NCI-H446 treated with DMSO at 0.1 percent for 48 hours (cell line): ENCODE measurements at regions not wholly inside any gene's neighbourhood (a gene's known extent, or its start where the extent isn't known, plus 50 kb on each side); places are given as distances from the start of the nearest gene placed in this dataset.

Experiments
- DNase-seq: peaks from one replicate; lab custom pipeline; 2025; lab: John Stamatoyannopoulos, UW

GRCh38 chr4:62360156-62360545 lies 1160.0 kb downstream of the ADGRL3 start:
- no peak for DNase-seq

DNA sequence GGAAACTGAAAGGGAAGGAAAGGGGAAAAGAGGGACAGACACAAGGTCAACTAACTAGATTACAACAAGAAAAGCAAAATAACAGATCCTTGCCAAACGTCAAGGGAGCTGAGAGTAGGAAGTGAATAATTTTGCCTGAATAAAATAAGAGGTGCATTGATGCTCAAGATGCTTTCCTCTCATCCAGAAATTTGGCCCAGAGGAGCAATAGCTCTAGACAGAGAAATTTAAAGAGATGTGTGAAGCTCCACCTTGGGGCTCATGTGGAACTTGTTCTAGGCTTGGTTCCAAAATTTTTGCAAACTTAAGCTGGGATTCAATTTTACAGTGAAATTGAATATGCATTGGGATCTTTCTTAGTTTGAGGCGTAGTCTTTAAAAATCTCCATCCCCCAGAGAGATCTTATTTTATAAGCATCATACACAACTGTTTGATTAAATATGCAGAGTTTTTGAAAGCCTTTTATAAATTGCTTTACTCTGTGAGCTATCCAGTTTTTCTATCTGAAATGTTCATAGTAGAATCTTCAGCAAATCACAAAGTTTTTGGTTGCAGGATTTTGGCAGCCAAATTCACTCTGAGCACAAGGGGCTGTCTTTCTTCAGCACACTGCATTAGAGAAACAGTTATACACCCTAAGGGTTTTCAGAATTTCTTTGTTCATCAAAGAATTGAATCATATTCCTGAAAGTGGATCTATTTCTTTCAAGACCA lies 1159.5 kb downstream of the ADGRL3 start:
- DNase-seq, result no peak

DNA sequence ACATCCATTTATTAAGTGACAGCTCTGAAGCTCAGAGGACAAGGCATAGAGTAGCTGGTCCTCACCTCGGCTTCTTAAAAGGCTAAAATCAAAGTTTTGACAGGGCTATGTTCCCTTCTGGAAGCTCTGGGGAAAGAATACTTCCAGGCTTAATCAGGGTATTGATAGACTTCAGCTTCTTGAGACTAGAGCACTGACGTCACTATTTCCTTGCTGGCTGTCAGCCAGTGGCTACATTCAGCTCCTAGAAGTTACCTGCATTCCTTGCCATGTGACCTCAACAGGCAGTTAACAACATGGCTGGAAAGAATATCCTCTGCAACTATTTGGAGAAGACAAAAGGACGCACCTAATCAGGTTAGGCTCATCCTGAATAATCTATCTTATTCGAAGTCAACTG lies 1144.8 kb downstream of the ADGRL3 start:
- no peak for DNase-seq

GRCh38 chr4:62344474-62344873 lies 1144.3 kb downstream of the ADGRL3 start:
- no peak for DNase-seq

- no peak for DNase-seq
Observed at GRCh38 chr4:62342346-62342745, 1142.2 kb downstream of the ADGRL3 start.

GRCh38 chr4:62328526-62328925 lies 1128.4 kb downstream of the ADGRL3 start:
- no peak for DNase-seq

GRCh38 chr4:62327612-62328297 lies 1127.6 kb downstream of the ADGRL3 start:
- no peak for DNase-seq

- peak; percentile 92 for DNase-seq
Observed at GRCh38 chr4:62324215-62324614, 1124.1 kb downstream of the ADGRL3 start.

GRCh38 chr4:62320612-62321011 lies 1120.5 kb downstream of the ADGRL3 start:
- DNase-seq, result no peak

GRCh38 chr4:62302710-62303109 lies 1102.6 kb downstream of the ADGRL3 start:
- DNase-seq, result no peak

DNA sequence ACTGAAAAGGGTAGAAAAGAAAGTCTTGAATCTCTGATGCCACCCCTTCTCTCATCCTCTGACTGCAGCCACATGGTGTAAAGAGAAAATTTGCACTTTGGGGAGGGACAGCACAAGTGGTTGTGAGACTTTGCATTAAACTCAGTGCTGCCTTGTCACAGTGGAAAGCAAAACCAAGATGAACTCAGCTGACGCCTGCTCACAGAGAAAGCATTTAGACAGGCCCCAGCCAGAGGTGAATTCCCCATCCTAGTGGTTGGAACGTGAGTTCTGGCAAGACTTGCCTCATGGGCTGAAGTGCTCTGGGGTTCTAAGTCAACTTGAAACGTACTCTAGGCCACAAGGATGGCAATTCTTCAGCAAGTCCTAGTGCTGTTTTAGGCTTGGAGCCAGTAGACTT lies 1101.4 kb downstream of the ADGRL3 start:
- DNase-seq, result no peak

GRCh38 chr4:62293551-62293950 lies 1093.4 kb downstream of the ADGRL3 start:
- DNase-seq, result no peak

DNA sequence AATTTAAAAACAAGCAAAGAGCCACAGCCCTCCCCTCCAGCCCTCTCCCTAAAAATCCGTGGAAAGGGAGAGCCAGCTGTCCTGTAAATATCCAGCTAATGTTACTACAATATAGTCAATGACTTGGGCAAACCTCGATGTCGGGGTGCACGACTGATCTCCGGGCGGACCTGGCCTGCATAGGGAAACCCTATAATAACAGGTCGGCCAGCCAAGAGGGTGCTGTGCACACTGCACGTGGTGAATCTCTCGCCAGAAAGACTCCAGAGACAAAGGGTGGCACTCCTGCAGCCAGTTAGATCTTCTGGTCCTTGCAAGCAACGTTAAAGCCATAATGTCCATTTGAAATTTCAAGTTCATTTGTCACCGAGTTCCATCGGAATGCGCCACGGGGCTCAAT lies 1092.8 kb downstream of the ADGRL3 start:
- DNase-seq, result no peak

DNA sequence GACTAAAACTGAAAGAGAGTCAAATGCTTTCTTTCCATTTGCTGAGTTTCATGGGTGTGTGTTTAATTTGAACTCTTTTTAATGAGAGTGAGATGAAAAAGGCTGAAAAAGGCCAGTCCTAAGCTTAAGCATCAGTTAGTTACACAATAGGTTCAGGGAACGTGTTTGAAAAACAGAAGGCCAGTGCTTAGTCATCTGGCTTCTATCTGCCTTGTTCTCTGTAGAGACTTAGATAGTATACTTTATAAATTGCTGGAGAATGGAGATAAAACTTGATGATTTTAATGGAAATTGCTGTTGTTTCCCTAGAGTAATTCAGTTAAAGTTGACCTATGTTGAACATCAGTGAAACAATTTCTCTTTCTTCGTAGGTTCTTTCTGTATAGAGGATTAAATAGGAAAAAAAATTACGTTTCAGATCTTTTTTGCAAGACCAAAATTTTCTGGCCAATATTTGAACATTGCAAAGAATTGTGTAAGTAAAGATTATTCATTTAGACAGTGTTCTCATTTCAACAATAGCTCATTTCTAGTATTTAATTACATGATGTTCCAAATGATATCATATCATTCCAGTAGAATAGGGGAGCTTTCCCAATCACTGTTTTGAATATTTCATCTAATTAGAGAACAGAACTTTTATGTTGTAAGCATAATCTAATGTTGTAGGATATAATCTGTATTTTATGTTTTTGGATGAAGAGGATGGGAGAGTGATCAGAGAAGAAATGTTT lies 1088.8 kb downstream of the ADGRL3 start:
- DNase-seq, result no peak

DNA sequence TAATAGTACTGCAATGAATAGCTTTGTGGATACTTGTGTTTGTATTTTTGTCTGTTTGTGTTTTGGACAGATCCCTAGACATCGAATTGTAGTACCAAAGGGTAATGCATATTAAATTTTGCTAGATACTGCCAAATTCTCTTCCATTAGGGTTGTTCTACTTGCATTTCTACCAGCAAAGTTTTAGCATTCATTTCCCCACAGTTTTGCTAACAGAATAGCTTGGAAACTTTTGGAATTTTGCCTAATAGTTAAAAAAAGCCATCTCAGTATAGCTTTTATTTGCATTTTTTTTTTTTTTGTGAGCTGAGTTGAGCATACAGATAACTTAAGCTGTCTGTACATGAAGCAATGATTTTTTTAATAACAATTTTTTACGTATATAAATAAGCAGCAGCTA lies 1084.9 kb downstream of the ADGRL3 start:
- no peak for DNase-seq

DNA sequence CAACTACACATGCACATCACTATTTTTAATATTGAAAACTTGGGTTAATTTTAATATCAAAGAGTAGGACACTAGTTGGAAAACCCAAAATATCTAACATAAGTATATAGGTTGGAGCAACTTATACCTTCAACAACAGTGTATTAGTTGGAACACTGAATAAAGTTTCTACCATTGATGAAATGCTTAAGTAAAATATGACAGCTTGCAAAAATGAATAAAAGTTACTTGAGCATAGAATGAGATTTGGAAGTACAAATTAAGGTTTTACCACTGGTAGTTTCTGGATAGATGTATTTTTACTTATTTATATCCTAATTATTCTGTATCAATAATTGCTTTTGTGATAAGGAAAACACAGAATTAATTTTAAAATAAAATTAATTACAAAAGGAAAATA lies 1079.6 kb downstream of the ADGRL3 start:
- no peak for DNase-seq

GRCh38 chr4:62275470-62275869 lies 1075.3 kb downstream of the ADGRL3 start:
- no peak for DNase-seq

DNA sequence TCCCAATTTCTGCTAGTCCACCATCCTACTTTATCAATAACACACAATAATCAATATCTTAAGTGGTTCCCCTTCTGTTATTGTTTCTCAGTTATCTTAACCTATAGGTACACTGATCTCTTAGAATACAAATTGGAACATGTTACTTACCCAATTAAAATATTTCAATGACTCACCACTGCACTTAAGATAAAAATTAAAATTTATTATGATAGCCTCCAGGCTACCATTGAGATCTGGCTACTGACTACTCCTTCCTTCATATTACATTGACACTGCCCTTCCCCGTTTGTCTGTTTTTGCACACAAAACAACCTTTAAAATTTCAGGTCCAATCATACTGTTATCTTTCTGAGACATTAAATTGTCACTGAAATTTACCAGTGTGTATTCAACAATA lies 1074.7 kb downstream of the ADGRL3 start:
- DNase-seq, result no peak

DNA sequence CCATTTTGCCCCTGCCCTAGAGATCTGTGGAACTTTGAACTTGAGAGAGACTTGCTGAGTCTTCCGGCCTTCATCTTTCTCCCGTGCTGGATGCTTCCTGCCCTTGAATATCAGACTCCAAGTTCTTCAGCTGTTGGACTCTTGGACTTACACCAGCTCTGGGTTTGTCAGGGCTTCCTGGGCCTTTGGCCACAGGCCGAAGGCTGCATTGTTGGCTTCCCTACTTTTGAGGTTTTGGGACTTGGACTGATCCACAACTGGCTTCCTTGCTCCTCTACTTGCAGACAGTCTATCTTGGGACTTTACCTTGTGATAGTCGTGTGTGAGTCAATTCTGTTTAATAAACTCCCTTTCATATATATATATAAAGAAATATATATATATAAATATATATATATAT lies 1071.0 kb downstream of the ADGRL3 start:
- DNase-seq, result no peak

GRCh38 chr4:62269918-62270317 lies 1069.8 kb downstream of the ADGRL3 start:
- no peak for DNase-seq

GRCh38 chr4:62263454-62263853 lies 1063.3 kb downstream of the ADGRL3 start:
- DNase-seq, result no peak

DNA sequence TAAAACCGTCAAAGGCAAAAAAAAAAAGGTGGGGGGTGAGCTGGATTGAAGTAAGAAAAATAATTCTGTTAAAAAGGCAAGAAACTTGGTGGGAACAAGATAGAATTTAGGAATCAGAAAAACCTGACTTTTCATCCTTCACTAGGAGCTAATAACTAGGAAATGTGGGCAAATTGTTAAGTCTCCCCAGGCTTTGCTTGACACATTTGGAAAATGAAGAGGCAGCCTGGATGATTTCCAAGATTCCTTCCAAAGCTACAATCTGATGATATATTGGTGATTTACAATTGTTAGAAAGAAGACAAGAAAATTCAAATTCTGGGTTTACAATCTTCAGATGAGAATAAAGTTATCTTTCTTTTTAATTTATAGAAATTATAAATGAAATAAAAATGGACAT lies 1062.5 kb downstream of the ADGRL3 start:
- DNase-seq, result peak; percentile 3

- DNase-seq, result no peak
Observed at GRCh38 chr4:62260254-62260653, 1060.1 kb downstream of the ADGRL3 start.
